ENCODE measurements at regions not wholly inside any gene's neighbourhood (a gene's known extent, or its start where the extent isn't known, plus 50 kb on each side); places are given as distances from the start of the nearest gene placed in this dataset.

DNA sequence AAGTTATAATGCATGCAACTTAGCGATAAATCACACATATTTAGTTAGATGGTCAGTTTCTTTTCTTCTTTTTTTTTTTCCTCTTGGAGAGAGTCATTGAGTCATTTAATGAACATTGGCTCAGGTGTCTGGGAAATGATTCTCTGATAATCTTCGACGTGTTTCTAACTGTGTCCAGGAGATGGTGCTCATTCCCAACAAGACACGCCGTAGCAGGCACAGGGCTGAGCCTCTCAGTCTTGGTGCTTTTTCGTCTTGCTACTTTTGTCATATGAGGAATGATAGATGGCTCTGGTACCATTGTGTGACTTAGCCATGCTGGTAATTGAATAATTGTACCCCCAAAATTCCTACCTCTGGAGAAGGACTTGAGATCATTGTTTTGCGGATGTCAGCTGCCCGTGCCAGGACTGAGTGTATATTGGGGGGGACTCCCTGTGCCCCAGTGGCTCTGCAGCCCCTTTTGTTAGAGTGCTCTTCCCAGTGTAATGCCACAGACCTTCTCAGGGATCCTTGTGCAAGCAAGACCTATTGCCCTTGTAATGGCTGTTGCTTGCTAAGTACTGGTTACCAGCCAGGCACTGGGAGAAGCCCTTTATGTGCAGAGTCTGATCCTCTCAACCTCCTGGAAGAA is 107.6 kb upstream of the CYRIA start:
- TF ChIP-seq, protein P1, sequence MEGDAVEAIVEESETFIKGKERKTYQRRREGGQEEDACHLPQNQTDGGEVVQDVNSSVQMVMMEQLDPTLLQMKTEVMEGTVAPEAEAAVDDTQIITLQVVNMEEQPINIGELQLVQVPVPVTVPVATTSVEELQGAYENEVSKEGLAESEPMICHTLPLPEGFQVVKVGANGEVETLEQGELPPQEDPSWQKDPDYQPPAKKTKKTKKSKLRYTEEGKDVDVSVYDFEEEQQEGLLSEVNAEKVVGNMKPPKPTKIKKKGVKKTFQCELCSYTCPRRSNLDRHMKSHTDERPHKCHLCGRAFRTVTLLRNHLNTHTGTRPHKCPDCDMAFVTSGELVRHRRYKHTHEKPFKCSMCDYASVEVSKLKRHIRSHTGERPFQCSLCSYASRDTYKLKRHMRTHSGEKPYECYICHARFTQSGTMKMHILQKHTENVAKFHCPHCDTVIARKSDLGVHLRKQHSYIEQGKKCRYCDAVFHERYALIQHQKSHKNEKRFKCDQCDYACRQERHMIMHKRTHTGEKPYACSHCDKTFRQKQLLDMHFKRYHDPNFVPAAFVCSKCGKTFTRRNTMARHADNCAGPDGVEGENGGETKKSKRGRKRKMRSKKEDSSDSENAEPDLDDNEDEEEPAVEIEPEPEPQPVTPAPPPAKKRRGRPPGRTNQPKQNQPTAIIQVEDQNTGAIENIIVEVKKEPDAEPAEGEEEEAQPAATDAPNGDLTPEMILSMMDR (IDR thresholded peaks at IDR 0.05; ENCODE audit: low read depth, low read length), result peak; percentile 81
- no peak for TF ChIP-seq EZH2phosphoT487 (IDR thresholded peaks at IDR 0.05; ENCODE audit: low read depth)
